ENCODE measurements at regions not wholly inside any gene's neighbourhood (a gene's known extent, or its start where the extent isn't known, plus 50 kb on each side); places are given as distances from the start of the nearest gene placed in this dataset.

DNA sequence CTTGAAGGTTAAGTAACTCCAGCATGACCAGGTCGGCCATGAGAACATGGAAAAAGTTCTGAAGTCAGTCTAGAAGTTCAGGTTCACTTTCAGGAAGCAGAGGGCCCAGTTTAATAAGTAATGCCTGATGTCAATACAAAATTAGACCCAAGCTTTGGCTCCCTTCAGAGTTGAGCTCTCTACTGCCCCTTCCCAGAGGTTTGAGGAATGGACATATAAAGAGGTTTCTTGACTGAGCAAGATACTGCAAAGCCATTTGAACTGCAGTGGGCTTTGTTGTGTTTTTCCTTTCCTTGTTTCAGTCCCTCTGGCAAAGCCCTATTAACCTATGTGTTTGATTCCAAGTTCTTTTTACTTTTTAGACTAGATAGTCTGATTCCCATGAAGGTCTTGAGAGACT, 97.8 kb upstream of the PREP start:
- no peak overlapping the region for H3K4me3 ChIP-seq (ENCODE audit: insufficient read depth, low read length, poor library complexity, severe bottlenecking)
- H3K9ac ChIP-seq (ENCODE audit: low read length), result no peak overlapping the region
- H3K27ac ChIP-seq (ENCODE audit: low read depth, low read length), result no peak overlapping the region
- H3K79me2 ChIP-seq (ENCODE audit: insufficient read depth, low read length), result no peaks in the 10 kb centered on the region
- H3K9me2 ChIP-seq (replicated peaks; ENCODE audit: insufficient read depth, low read length), result no peaks in the 10 kb centered on the region
- H3K27me3 ChIP-seq (ENCODE audit: low read length), result peaks cover 4% of the 10 kb centered on the region; the same call in 1 of the 2 replicates
- no peaks in the 10 kb centered on the region for H3F3A ChIP-seq (ENCODE audit: insufficient read depth)
- H2AFZ ChIP-seq (ENCODE audit: low read depth, low read length, severe bottlenecking), result no peak overlapping the region
- H3K9me3 ChIP-seq (ENCODE audit: insufficient read depth, low read length), result no peaks in the 10 kb centered on the region
- no peak for TF ChIP-seq EZH2phosphoT487 (conservative IDR thresholded peaks at IDR 0.05; ENCODE audit: low read length)
- TF ChIP-seq, protein P1, sequence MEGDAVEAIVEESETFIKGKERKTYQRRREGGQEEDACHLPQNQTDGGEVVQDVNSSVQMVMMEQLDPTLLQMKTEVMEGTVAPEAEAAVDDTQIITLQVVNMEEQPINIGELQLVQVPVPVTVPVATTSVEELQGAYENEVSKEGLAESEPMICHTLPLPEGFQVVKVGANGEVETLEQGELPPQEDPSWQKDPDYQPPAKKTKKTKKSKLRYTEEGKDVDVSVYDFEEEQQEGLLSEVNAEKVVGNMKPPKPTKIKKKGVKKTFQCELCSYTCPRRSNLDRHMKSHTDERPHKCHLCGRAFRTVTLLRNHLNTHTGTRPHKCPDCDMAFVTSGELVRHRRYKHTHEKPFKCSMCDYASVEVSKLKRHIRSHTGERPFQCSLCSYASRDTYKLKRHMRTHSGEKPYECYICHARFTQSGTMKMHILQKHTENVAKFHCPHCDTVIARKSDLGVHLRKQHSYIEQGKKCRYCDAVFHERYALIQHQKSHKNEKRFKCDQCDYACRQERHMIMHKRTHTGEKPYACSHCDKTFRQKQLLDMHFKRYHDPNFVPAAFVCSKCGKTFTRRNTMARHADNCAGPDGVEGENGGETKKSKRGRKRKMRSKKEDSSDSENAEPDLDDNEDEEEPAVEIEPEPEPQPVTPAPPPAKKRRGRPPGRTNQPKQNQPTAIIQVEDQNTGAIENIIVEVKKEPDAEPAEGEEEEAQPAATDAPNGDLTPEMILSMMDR (IDR thresholded peaks at IDR 0.05; ENCODE audit: insufficient read depth, low read length, poor library complexity, severe bottlenecking), result no peak
- no peaks in the 10 kb centered on the region for H4K20me1 ChIP-seq (ENCODE audit: low read depth, low read length)
- no peaks in the 10 kb centered on the region for H3K36me3 ChIP-seq (ENCODE audit: low read length)
- H3K4me2 ChIP-seq (ENCODE audit: low read depth, low read length, poor library complexity, severe bottlenecking), result no peak overlapping the region

GRCh38 chr6:105499931-105500330, 97.0 kb upstream of the PREP start:
- H2AFZ ChIP-seq (ENCODE audit: low read depth, low read length, severe bottlenecking), result no peak overlapping the region
- no peaks in the 10 kb centered on the region for H3K9me2 ChIP-seq (replicated peaks; ENCODE audit: insufficient read depth, low read length)
- H3K27ac ChIP-seq (ENCODE audit: low read depth, low read length), result no peak overlapping the region
- no peak overlapping the region for H3K9ac ChIP-seq (ENCODE audit: low read length)
- TF ChIP-seq, protein P1 (IDR thresholded peaks at IDR 0.05; ENCODE audit: insufficient read depth, low read length, poor library complexity, severe bottlenecking), result no peak
- TF ChIP-seq EZH2phosphoT487 (conservative IDR thresholded peaks at IDR 0.05; ENCODE audit: low read length), result no peak
- no peak overlapping the region for H3K4me3 ChIP-seq (ENCODE audit: insufficient read depth, low read length, poor library complexity, severe bottlenecking)
- no peaks in the 10 kb centered on the region for H3K79me2 ChIP-seq (ENCODE audit: insufficient read depth, low read length)
- no peaks in the 10 kb centered on the region for H3K27me3 ChIP-seq (ENCODE audit: low read length)
- H3K36me3 ChIP-seq (ENCODE audit: low read length), result no peaks in the 10 kb centered on the region
- H4K20me1 ChIP-seq (ENCODE audit: low read depth, low read length), result no peaks in the 10 kb centered on the region
- H3K9me3 ChIP-seq (ENCODE audit: insufficient read depth, low read length), result no peaks in the 10 kb centered on the region
- H3F3A ChIP-seq (ENCODE audit: insufficient read depth), result no peaks in the 10 kb centered on the region
- H3K4me2 ChIP-seq (ENCODE audit: low read depth, low read length, poor library complexity, severe bottlenecking), result no peak overlapping the region

- H4K20me1 ChIP-seq (ENCODE audit: low read depth, low read length), result no peaks in the 10 kb centered on the region
- H3K27ac ChIP-seq (ENCODE audit: low read depth, low read length), result no peak overlapping the region
- H3K9me2 ChIP-seq (replicated peaks; ENCODE audit: insufficient read depth, low read length), result no peaks in the 10 kb centered on the region
- H3K27me3 ChIP-seq (ENCODE audit: low read length), result no peaks in the 10 kb centered on the region
- H3K4me3 ChIP-seq (ENCODE audit: insufficient read depth, low read length, poor library complexity, severe bottlenecking), result no peak overlapping the region
- no peaks in the 10 kb centered on the region for H3K9me3 ChIP-seq (ENCODE audit: insufficient read depth, low read length)
- no peaks in the 10 kb centered on the region for H3K36me3 ChIP-seq (ENCODE audit: low read length)
- no peak overlapping the region for H2AFZ ChIP-seq (ENCODE audit: low read depth, low read length, severe bottlenecking)
- H3F3A ChIP-seq (ENCODE audit: insufficient read depth), result no peaks in the 10 kb centered on the region
- no peak for TF ChIP-seq EZH2phosphoT487 (conservative IDR thresholded peaks at IDR 0.05; ENCODE audit: low read length)
- TF ChIP-seq, protein P1 (IDR thresholded peaks at IDR 0.05; ENCODE audit: insufficient read depth, low read length, poor library complexity, severe bottlenecking), result no peak
- H3K79me2 ChIP-seq (ENCODE audit: insufficient read depth, low read length), result no peaks in the 10 kb centered on the region
- no peak overlapping the region for H3K9ac ChIP-seq (ENCODE audit: low read length)
- H3K4me2 ChIP-seq (ENCODE audit: low read depth, low read length, poor library complexity, severe bottlenecking), result no peak overlapping the region
These were observed 96.4 kb upstream of the PREP start for GRCh38 chr6:105499136-105499870.
